CD4-positive, alpha-beta T cell (primary cell): ENCODE measurements at regions not wholly inside any gene's neighbourhood (a gene's known extent, or its start where the extent isn't known, plus 50 kb on each side); places are given as distances from the start of the nearest gene placed in this dataset.

Source experiments
- ATAC-seq: fragments of 200-7000 bp; cut with Tn5 transposase; one replicate; pipeline ENCODE4 v1.10.0; 2022; ENCODE audit warnings: mild to moderate bottlenecking; ENCODE audit not compliant: poor library complexity
- CTCF ChIA-PET: fragments of 350-600 bp; sonication (Branson Sonifier 250); formaldehyde crosslinking; loops from one replicate; lab custom pipeline; 2021; ENCODE audit warnings: antibody characterized with exemption, inconsistent platforms; lab: Charles Lee
- POLR2A ChIA-PET: fragments of 350-600 bp; sonication (Branson Sonifier 250); formaldehyde crosslinking; loops from one replicate; lab custom pipeline; 2021; ENCODE audit warnings: antibody characterized with exemption, inconsistent platforms; lab: Charles Lee
- DNase-seq, 14 experiments: peaks; one replicate each; pipeline ENCODE4 v3.0.0-alpha.2; 2013 to 2020; ENCODE audit warnings: mixed read lengths in 2 of 14
- H3K27ac ChIP-seq, 2 donors: one replicate each; pipeline versions ENCODE4 v1.5.1 to v1.7.0; 2013; ENCODE audit warnings: low read length in 2 of 2, low read depth in 1 of 2, mild to moderate bottlenecking in 1 of 2
- H3K27me3 ChIP-seq, 2 experiments: 1 replicate in 1 of 2; 2 replicates in 1 of 2; pipeline versions ENCODE4 v1.6.1 to v1.7.0; 2013; ENCODE audit warnings: low read length in 2 of 2, control low read depth in 1 of 2, mild to moderate bottlenecking in 1 of 2, moderate library complexity in 1 of 2; ENCODE audit not compliant: insufficient read depth in 2 of 2, control insufficient read depth in 1 of 2
- H3K36me3 ChIP-seq: one replicate; pipeline ENCODE4 v1.6.1; 2013; ENCODE audit warnings: low read length, control low read depth; ENCODE audit not compliant: insufficient read depth
- H3K4me1 ChIP-seq: one replicate; pipeline ENCODE4 v1.6.1; 2013; ENCODE audit warnings: low read length, control low read depth; ENCODE audit not compliant: insufficient read depth
- H3K4me3 ChIP-seq: one replicate; pipeline ENCODE4 v1.5.1; 2013; ENCODE audit warnings: mild to moderate bottlenecking, low read length, moderate library complexity
- H3K9me3 ChIP-seq, 2 experiments: 1 replicate in 1 of 2; 2 replicates in 1 of 2; pipeline versions ENCODE4 v1.6.1 to v1.7.0; 2013; ENCODE audit warnings: low read length in 2 of 2, mild to moderate bottlenecking in 2 of 2, control low read depth in 1 of 2, moderate library complexity in 1 of 2; ENCODE audit not compliant: control insufficient read depth in 1 of 2, insufficient read depth in 1 of 2
- H3K27ac Mint-ChIP-seq: one replicate; pipeline ENCODE4 v1.8.0; 2020; ENCODE audit warnings: mixed read lengths
- H3K27me3 Mint-ChIP-seq: one replicate; pipeline ENCODE4 v1.8.0; 2021; ENCODE audit warnings: mixed read lengths
- H3K36me3 Mint-ChIP-seq: one replicate; pipeline ENCODE4 v1.8.0; 2021; ENCODE audit warnings: low read depth, mixed read lengths
- H3K4me1 Mint-ChIP-seq: one replicate; pipeline ENCODE4 v1.8.0; 2021; ENCODE audit warnings: low read depth, mixed read lengths
- H3K4me3 Mint-ChIP-seq: one replicate; pipeline ENCODE4 v1.8.0; 2020; ENCODE audit warnings: mild to moderate bottlenecking, mixed read lengths
- H3K9me3 Mint-ChIP-seq: one replicate; pipeline ENCODE4 v1.8.0; 2020; ENCODE audit warnings: mixed read lengths
- CTCF ChIP-seq: fragments of 200-600 bp; IDR thresholded peaks from one replicate; pipeline ENCODE4 v1.8.0; 2022; ENCODE audit warnings: antibody characterized with exemption, mild to moderate bottlenecking
- intact Hi-C, 2 experiments: fragments of 100-400 bp; cut with DNase I in 1 of 2; cut with micrococcal nuclease in 1 of 2; formaldehyde crosslinking; loops; one replicate each; pipeline versions ENCODE4 v1.15.1 to v1.9.0; 2023 to 2025; cut with DNase I, micrococcal nuclease

GRCh38 chr5:82925061-82925411 is 152.2 kb downstream of the TMEM167A start:
- intact Hi-C loops: no loop called here
- no peak overlapping the region for H3K4me3 ChIP-seq
- Mint-ChIP-seq H3K9me3 (no peaks in the 10 kb centered on the region), H3K36me3 (no peaks in the 10 kb centered on the region), H3K4me3 (no peak overlapping the region), H3K27me3 (no peaks in the 10 kb centered on the region), H3K4me1 (no peaks in the 10 kb centered on the region), H3K27ac (no peak overlapping the region)
- H3K9me3 ChIP-seq: no peaks in the 10 kb centered on the region
- ChIA-PET POLR2A (no interaction called here), CTCF (no interaction called here)
- H3K27me3 ChIP-seq: no peaks in the 10 kb centered on the region
- no peaks in the 10 kb centered on the region for H3K4me1 ChIP-seq
- ATAC-seq (no peak), DNase-seq (no peak)
- no peak for TF ChIP-seq CTCF
- no peaks in the 10 kb centered on the region for H3K36me3 ChIP-seq
- no peak overlapping the region for H3K27ac ChIP-seq

- ChIA-PET POLR2A (no interaction called here), CTCF (no interaction called here)
- intact Hi-C loops: no loop called here
- no peak overlapping the region for H3K4me3 Mint-ChIP-seq
- Histone ChIP-seq H3K36me3 (no peaks in the 10 kb centered on the region), H3K27me3 (no peaks in the 10 kb centered on the region), H3K27ac (no peak overlapping the region), H3K9me3 (no peaks in the 10 kb centered on the region), H3K4me3 (no peak overlapping the region), H3K4me1 (no peaks in the 10 kb centered on the region)
- H3K27ac Mint-ChIP-seq: no peak overlapping the region
- no peaks in the 10 kb centered on the region for H3K27me3 Mint-ChIP-seq
- no peak for DNase-seq
- no peaks in the 10 kb centered on the region for H3K9me3 Mint-ChIP-seq
- H3K36me3 Mint-ChIP-seq: no peaks in the 10 kb centered on the region
- no peak for ATAC-seq
- TF ChIP-seq CTCF: no peak
- H3K4me1 Mint-ChIP-seq: no peaks in the 10 kb centered on the region
Observed at GRCh38 chr5:82924226-82925060, 152.8 kb downstream of the TMEM167A start.

GRCh38 chr5:82922086-82922734 is 155.0 kb downstream of the TMEM167A start:
- POLR2A ChIA-PET: no interaction called here
- no peak overlapping the region for H3K27ac Mint-ChIP-seq

More at GRCh38 chr5:82922086-82922734, 155.0 kb downstream of the TMEM167A start:
- Histone ChIP-seq H3K36me3 (no peaks in the 10 kb centered on the region), H3K4me1 (no peaks in the 10 kb centered on the region), H3K27ac (no peak overlapping the region), H3K4me3 (no peak overlapping the region), H3K9me3 (no peaks in the 10 kb centered on the region), H3K27me3 (no peaks in the 10 kb centered on the region)
- H3K36me3 Mint-ChIP-seq: no peaks in the 10 kb centered on the region
- H3K4me1 Mint-ChIP-seq: no peaks in the 10 kb centered on the region
- H3K4me3 Mint-ChIP-seq: no peak overlapping the region
- no peak for TF ChIP-seq CTCF
- ATAC-seq: no peak
- CTCF ChIA-PET: no interaction called here
- intact Hi-C loops: no loop called here
- H3K9me3 Mint-ChIP-seq: no peaks in the 10 kb centered on the region
- DNase-seq: no peak
- no peaks in the 10 kb centered on the region for H3K27me3 Mint-ChIP-seq
